Lung (tissue), 11 donors: ENCODE measurements at regions not wholly inside any gene's neighbourhood (a gene's known extent, or its start where the extent isn't known, plus 50 kb on each side); places are given as distances from the start of the nearest gene placed in this dataset.

Source experiments
- ATAC-seq: fragments of 200-7000 bp; cut with Tn5 transposase; one replicate; pipeline ENCODE4 v1.9.1; 2020; ENCODE audit warnings: moderate number of reproducible peaks; ENCODE audit not compliant: insufficient read depth, low FRiP score
- DNase-seq, 3 donors: peaks; one replicate each; pipeline ENCODE4 v3.0.0-alpha.2; 2013 to 2017
- H3K27ac ChIP-seq, 2 donors: one replicate each; pipeline ENCODE4 v1.5.1; 2013; ENCODE audit warnings: mild to moderate bottlenecking in 2 of 2, moderate library complexity in 2 of 2, control low read depth in 1 of 2, inconsistent platforms in 1 of 2, low read depth in 1 of 2, low read length in 1 of 2
- H3K27me3 ChIP-seq, 3 donors: one replicate each; pipeline ENCODE4 v1.5.1; 2013; ENCODE audit warnings: low read length in 2 of 3; ENCODE audit not compliant: control insufficient read depth in 3 of 3, insufficient read depth in 3 of 3
- H3K36me3 ChIP-seq, 4 donors: one replicate each; pipeline ENCODE4 v1.5.1; 2013; ENCODE audit warnings: low read length in 4 of 4, mild to moderate bottlenecking in 1 of 4, moderate library complexity in 1 of 4; ENCODE audit not compliant: control insufficient read depth in 4 of 4, insufficient read depth in 4 of 4
- H3K4me1 ChIP-seq, 5 donors: one replicate each; pipeline ENCODE4 v1.5.1; 2013; ENCODE audit warnings: low read length in 5 of 5, mild to moderate bottlenecking in 2 of 5, moderate library complexity in 1 of 5; ENCODE audit not compliant: control insufficient read depth in 5 of 5, insufficient read depth in 5 of 5
- H3K4me3 ChIP-seq: one replicate; pipeline ENCODE4 v1.5.1; 2013; ENCODE audit warnings: mild to moderate bottlenecking, control low read depth, moderate library complexity
- H3K9ac ChIP-seq, 2 donors: one replicate each; pipeline ENCODE4 v1.5.1; 2013; ENCODE audit warnings: low read length in 2 of 2, control low read depth in 1 of 2; ENCODE audit not compliant: insufficient read depth in 1 of 2
- H3K9me3 ChIP-seq, 4 donors: one replicate each; pipeline ENCODE4 v1.5.1; 2013; ENCODE audit warnings: low read length in 3 of 4, mild to moderate bottlenecking in 1 of 4, moderate library complexity in 1 of 4; ENCODE audit not compliant: control insufficient read depth in 4 of 4, insufficient read depth in 3 of 4
- WGBS, 2 donors: extraction: QIAGEN DNeasy Blood & Tissue Kit; methylation state at CpG; one replicate each; pipeline ENCODE4 v1.1.7; 2013; 5-methylcytosine and 5-hydroxymethylcytosine counted together
- TF ChIP-seq, protein P1 (sequence below): IDR thresholded peaks from 2 replicates; pipeline ENCODE4 v1.5.1; 2012; ENCODE audit warnings: mild to moderate bottlenecking; ENCODE audit errors: control extremely low read depth, extremely low read depth
- donor health status: control.
- donor health status: control.
- donor health status: Bipolar disorder and iron deficiency.
- donor health status: healthy.
- donor health status: DM: yes; HTN: yes; CAD: no.

DNA sequence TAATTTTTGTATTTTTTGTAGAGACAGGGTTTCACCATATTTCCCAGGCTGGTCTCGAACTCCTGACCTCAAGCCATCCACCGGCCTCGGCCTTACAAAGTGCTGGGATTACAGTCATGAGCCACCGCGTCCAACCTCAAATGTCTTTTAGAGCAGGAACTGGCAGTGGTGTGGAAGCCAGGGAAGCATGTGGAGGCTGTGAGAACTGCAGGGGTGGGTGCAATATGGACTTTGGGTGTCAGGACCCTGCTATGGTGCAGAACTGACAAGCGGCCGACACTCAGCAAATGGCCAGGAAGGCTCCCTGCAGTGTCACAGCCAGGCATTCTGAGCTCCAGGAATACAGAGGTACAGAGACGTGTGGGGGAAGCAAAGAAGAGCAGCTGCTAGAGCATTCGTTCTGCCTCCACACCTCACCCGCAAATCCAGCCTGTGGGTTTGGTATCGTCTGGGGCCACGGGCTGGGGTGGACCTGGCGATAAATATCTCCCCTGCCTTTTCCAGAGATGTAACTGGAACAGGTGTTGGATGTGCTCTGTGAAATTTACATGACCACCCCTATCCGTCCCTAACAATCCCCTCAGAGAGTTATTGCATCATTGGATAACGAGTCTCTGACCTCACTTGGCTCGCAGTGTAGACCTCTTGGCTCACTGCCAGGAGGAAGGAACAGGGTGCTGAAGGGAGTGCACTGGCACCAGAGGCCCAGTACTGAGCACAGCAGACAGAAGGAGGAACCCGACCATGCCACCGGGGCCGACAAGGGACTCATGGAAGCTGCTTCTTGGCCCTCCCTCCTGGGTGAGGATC lies 624.7 kb upstream of the B3GAT1 start:
- no peak for DNase-seq
- no peak overlapping the region for H3K4me3 ChIP-seq
- H3K9ac ChIP-seq: no peak overlapping the region
- no peaks in the 10 kb centered on the region for H3K36me3 ChIP-seq
- TF ChIP-seq, protein P1, sequence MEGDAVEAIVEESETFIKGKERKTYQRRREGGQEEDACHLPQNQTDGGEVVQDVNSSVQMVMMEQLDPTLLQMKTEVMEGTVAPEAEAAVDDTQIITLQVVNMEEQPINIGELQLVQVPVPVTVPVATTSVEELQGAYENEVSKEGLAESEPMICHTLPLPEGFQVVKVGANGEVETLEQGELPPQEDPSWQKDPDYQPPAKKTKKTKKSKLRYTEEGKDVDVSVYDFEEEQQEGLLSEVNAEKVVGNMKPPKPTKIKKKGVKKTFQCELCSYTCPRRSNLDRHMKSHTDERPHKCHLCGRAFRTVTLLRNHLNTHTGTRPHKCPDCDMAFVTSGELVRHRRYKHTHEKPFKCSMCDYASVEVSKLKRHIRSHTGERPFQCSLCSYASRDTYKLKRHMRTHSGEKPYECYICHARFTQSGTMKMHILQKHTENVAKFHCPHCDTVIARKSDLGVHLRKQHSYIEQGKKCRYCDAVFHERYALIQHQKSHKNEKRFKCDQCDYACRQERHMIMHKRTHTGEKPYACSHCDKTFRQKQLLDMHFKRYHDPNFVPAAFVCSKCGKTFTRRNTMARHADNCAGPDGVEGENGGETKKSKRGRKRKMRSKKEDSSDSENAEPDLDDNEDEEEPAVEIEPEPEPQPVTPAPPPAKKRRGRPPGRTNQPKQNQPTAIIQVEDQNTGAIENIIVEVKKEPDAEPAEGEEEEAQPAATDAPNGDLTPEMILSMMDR: no peak
- H3K27me3 ChIP-seq: no peaks in the 10 kb centered on the region
- peak; percentile 19 for ATAC-seq
- H3K4me1 ChIP-seq: no peaks in the 10 kb centered on the region
- WGBS, 2 donors: 71 to 73% methylated on average over 19 of the region's 19 CpGs
- no peak overlapping the region for H3K27ac ChIP-seq
- H3K9me3 ChIP-seq: no peaks in the 10 kb centered on the region

DNA sequence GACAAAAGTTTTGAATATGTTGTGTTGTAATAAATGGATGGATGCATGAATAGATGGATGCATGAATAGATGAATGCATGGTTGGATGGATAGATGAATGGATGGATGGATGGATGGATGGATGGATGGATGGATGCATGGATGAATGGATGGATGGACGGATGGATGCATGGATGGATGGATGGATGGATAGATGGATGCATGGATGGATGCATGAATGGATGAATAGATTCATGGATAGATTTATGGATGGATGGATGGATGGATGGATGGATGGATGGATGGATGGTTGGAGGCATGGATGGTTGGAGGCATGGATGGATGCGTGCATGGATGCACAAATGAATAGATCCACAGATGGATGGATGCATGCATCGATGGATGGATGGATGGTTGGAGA lies 623.2 kb upstream of the B3GAT1 start:
- Histone ChIP-seq H3K9me3 (peaks cover 0 to 2% (median 0%) of the 10 kb centered on the region in 4 donors), H3K4me3 (no peak overlapping the region), H3K9ac (no peak overlapping the region), H3K36me3 (no peaks in the 10 kb centered on the region), H3K4me1 (peaks cover 0 to 4% (median 0%) of the 10 kb centered on the region in 5 donors), H3K27me3 (no peaks in the 10 kb centered on the region), H3K27ac (no peak overlapping the region)
- ATAC-seq (no peak), DNase-seq (no peak)
- TF ChIP-seq, protein P1: no peak
- WGBS, 2 donors: 86 to 87% methylated on average over 3 of the region's 3 CpGs

DNA sequence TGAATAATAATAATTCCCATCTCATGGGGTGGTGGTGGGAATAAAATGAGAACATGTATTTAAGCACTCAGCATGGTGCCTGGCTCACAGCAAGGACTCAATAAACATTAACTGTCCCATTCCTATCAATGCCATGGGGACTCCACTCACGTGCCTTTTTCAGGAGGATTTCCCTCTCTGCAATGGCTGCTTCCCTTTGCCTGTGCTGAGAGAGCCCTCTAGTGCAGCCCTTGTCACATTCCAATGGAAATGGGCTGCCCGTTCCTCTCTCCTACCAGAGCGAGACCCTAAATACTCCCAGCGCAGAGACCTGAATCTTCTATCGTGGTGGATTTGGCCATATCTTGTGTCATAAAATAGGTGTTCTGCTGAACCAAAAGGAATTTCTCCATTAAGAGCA lies 621.5 kb upstream of the B3GAT1 start:
- Histone ChIP-seq H3K4me3 (no peak overlapping the region), H3K9me3 (peaks cover 0 to 2% (median 0%) of the 10 kb centered on the region in 4 donors), H3K36me3 (no peaks in the 10 kb centered on the region), H3K27me3 (no peaks in the 10 kb centered on the region), H3K4me1 (peaks cover 0 to 4% (median 0%) of the 10 kb centered on the region in 5 donors), H3K9ac (no peak overlapping the region), H3K27ac (no peak overlapping the region)
- DNase-seq (peak; percentile 55 to 65 (median 60)), ATAC-seq (no peak)
- TF ChIP-seq, protein P1: no peak
- 20 to 27% methylated on average over 5 of the region's 5 CpGs for WGBS, 2 donors
